IMR-90 (cell line): ENCODE measurements at regions not wholly inside any gene's neighbourhood (a gene's known extent, or its start where the extent isn't known, plus 50 kb on each side); places are given as distances from the start of the nearest gene placed in this dataset.

ENCODE experiments used
- ATAC-seq: fragments of 200-7000 bp; cut with Tn5 transposase; 2 replicates; pipeline ENCODE4 v1.9.1; 2020; ENCODE audit warnings: low read depth, mild to moderate bottlenecking, moderate library complexity
- BruUV-seq: library from RNA; stranded (reverse); fragments of 400-500 nt; replicated peaks from 2 replicates; lab custom pipeline; 2021; lab: Mats Ljungman, UMichigan
- CTCF ChIA-PET: fragments of 300-600 bp; formaldehyde crosslinking; extraction: SDS; loops from one replicate; lab custom pipeline; 2021; ENCODE audit warnings: antibody characterized with exemption; lab: Yijun Ruan, JAX
- POLR2A ChIA-PET: fragments of 300-600 bp; sonication (Branson Sonifier 250); formaldehyde crosslinking; loops from one replicate; lab custom pipeline; 2022; ENCODE audit warnings: antibody characterized with exemption; ENCODE audit not compliant: unreplicated experiment; lab: Charles Lee
- DNase-seq: peaks from one replicate; pipeline ENCODE4 v3.0.0; 2013
- H2AFZ ChIP-seq: replicated peaks from 2 replicates; pipeline ENCODE3; 2013; ENCODE audit warnings: low read length, mild to moderate bottlenecking; ENCODE audit not compliant: poor library complexity
- H2AK5ac ChIP-seq: 2 replicates; pipeline ENCODE4 v1.6.1; 2013; ENCODE audit warnings: low read depth, low read length, inconsistent platforms
- H2AK9ac ChIP-seq: replicated peaks from 2 replicates; pipeline ENCODE3; 2013; ENCODE audit warnings: mild to moderate bottlenecking, low read depth, low read length, moderate library complexity; ENCODE audit not compliant: poor library complexity
- H2BK120ac ChIP-seq: 2 replicates; pipeline ENCODE4 v1.6.1; 2013; ENCODE audit warnings: low read depth, low read length, inconsistent platforms
- H2BK15ac ChIP-seq: 3 replicates; pipeline ENCODE4 v1.6.1; 2013; ENCODE audit warnings: low read depth, low read length, inconsistent platforms
- H2BK20ac ChIP-seq: 2 replicates; pipeline ENCODE4 v1.6.1; 2013; ENCODE audit warnings: low read depth, mild to moderate bottlenecking, inconsistent platforms, low read length, moderate library complexity
- H2BK5ac ChIP-seq: 2 replicates; pipeline ENCODE4 v1.6.1; 2013; ENCODE audit warnings: mild to moderate bottlenecking, low read depth, low read length, inconsistent platforms; ENCODE audit not compliant: poor library complexity, severe bottlenecking
- H3K14ac ChIP-seq: replicated peaks from 2 replicates; pipeline ENCODE4 v1.6.1; 2013; ENCODE audit warnings: low read depth, low read length, inconsistent platforms
- H3K18ac ChIP-seq: 2 replicates; pipeline ENCODE4 v1.6.1; 2013; ENCODE audit warnings: low read depth, low read length, control low read depth
- H3K23ac ChIP-seq: 2 replicates; pipeline ENCODE4 v1.6.1; 2013; ENCODE audit warnings: low read depth, low read length, inconsistent platforms
- H3K27ac ChIP-seq: 2 replicates; pipeline ENCODE4 v1.5.1; 2013; ENCODE audit warnings: mild to moderate bottlenecking, control low read depth, low read length; ENCODE audit not compliant: insufficient read depth
- H3K27me3 ChIP-seq: 2 replicates; pipeline ENCODE4 v1.6.1; 2013; ENCODE audit warnings: low read length; ENCODE audit not compliant: control insufficient read depth, insufficient read depth
- H3K36me3 ChIP-seq: 2 replicates; pipeline ENCODE4 v1.6.1; 2013; ENCODE audit warnings: low read length, mixed read lengths; ENCODE audit not compliant: control insufficient read depth, insufficient read depth
- H3K4ac ChIP-seq: 2 replicates; pipeline ENCODE4 v1.6.1; 2013; ENCODE audit warnings: low read depth, low read length, inconsistent platforms
- H3K4me1 ChIP-seq: 2 replicates; pipeline ENCODE4 v1.6.1; 2013; ENCODE audit warnings: low read length, mixed read lengths; ENCODE audit not compliant: control insufficient read depth, insufficient read depth
- H3K4me2 ChIP-seq: 2 replicates; pipeline ENCODE4 v1.6.1; 2013; ENCODE audit warnings: low read depth, mild to moderate bottlenecking, control low read depth, low read length, moderate library complexity
- H3K4me3 ChIP-seq: 2 replicates; pipeline ENCODE4 v1.5.1; 2013; ENCODE audit warnings: low read depth, mild to moderate bottlenecking, control low read depth, low read length, moderate library complexity; ENCODE audit not compliant: insufficient read depth
- H3K56ac ChIP-seq: 2 replicates; pipeline ENCODE4 v1.6.1; 2013; ENCODE audit warnings: low read length, inconsistent platforms; ENCODE audit not compliant: insufficient read depth; ENCODE audit errors: extremely low read depth
- H3K79me1 ChIP-seq, 2 experiments: 2 replicates each; pipeline ENCODE4 v1.6.1; 2013; ENCODE audit warnings: low read length in 2 of 2, inconsistent platforms in 1 of 2, low read depth in 1 of 2
- H3K9ac ChIP-seq: 2 replicates; pipeline ENCODE4 v1.6.1; 2013; ENCODE audit warnings: low read depth, low read length, control low read depth
- H3K9me1 ChIP-seq: 2 replicates; pipeline ENCODE4 v1.6.1; 2013; ENCODE audit warnings: low read length, inconsistent platforms; ENCODE audit not compliant: insufficient read depth
- H3K9me3 ChIP-seq: 2 replicates; pipeline ENCODE4 v1.6.1; 2013; ENCODE audit warnings: low read length; ENCODE audit not compliant: control insufficient read depth, insufficient read depth
- H4K20me1 ChIP-seq: 2 replicates; pipeline ENCODE4 v1.6.1; 2013; ENCODE audit warnings: low read length, inconsistent platforms; ENCODE audit not compliant: insufficient read depth
- H4K5ac ChIP-seq: 2 replicates; pipeline ENCODE4 v1.6.1; 2013; ENCODE audit warnings: mild to moderate bottlenecking, low read depth, low read length, control low read depth
- H4K8ac ChIP-seq, 2 experiments: 2 replicates each; pipeline ENCODE4 v1.6.1; 2013; ENCODE audit warnings: low read depth in 2 of 2, low read length in 2 of 2, control low read depth in 1 of 2, inconsistent platforms in 1 of 2
- H4K91ac ChIP-seq: 2 replicates; pipeline ENCODE4 v1.6.1; 2013; ENCODE audit warnings: low read depth, low read length, inconsistent platforms; ENCODE audit not compliant: insufficient read depth
- BHLHE40 ChIP-seq: fragments of 150-350 bp; IDR thresholded peaks from 2 replicates; pipeline ENCODE4 v1.6.1; 2016; ENCODE audit warnings: mild to moderate bottlenecking, low read depth, low read length
- CEBPB ChIP-seq: IDR thresholded peaks from 2 replicates; pipeline ENCODE4 v1.6.1; 2012; ENCODE audit warnings: low read depth, low read length, improper control_type of control experiment
- CHD1 ChIP-seq: IDR thresholded peaks from 2 replicates; pipeline ENCODE4 v1.6.1; 2012; ENCODE audit warnings: low read depth, low read length, improper control_type of control experiment
- FOS ChIP-seq: fragments of 150-350 bp; IDR thresholded peaks from 2 replicates; pipeline ENCODE4 v1.6.1; 2016; ENCODE audit warnings: low read depth, low read length
- MAFK ChIP-seq: IDR thresholded peaks from 2 replicates; pipeline ENCODE4 v1.6.1; 2012; ENCODE audit warnings: low read depth, low read length, improper control_type of control experiment
- MAZ ChIP-seq: IDR thresholded peaks from 2 replicates; pipeline ENCODE4 v1.6.1; 2012; ENCODE audit warnings: low read depth, mild to moderate bottlenecking, low read length, improper control_type of control experiment, moderate library complexity, borderline replicate concordance
- MXI1 ChIP-seq: IDR thresholded peaks from 2 replicates; pipeline ENCODE4 v1.6.1; 2012; ENCODE audit warnings: low read depth, mild to moderate bottlenecking, low read length, moderate library complexity, borderline replicate concordance
- NFE2L2 ChIP-seq: fragments of 150-350 bp; IDR thresholded peaks from 2 replicates; pipeline ENCODE4 v1.6.1; 2016; ENCODE audit warnings: low read depth, mild to moderate bottlenecking, low read length
- POLR2A ChIP-seq: IDR thresholded peaks from 2 replicates; pipeline ENCODE4 v1.6.1; 2012; ENCODE audit warnings: mild to moderate bottlenecking, low read depth, low read length
- RAD21 ChIP-seq: IDR thresholded peaks from 2 replicates; pipeline ENCODE4 v1.6.1; 2012; ENCODE audit warnings: low read length, improper control_type of control experiment
- RCOR1 ChIP-seq: IDR thresholded peaks from 2 replicates; pipeline ENCODE4 v1.6.1; 2012; ENCODE audit warnings: mild to moderate bottlenecking, low read length, improper control_type of control experiment; ENCODE audit not compliant: insufficient replicate concordance
- RFX5 ChIP-seq: IDR thresholded peaks from 2 replicates; pipeline ENCODE4 v1.8.0; 2012; ENCODE audit warnings: low read depth, mild to moderate bottlenecking, low read length, moderate library complexity
- SMC3 ChIP-seq: fragments of 150-350 bp; IDR thresholded peaks from 2 replicates; pipeline ENCODE4 v1.6.1; 2016; ENCODE audit warnings: low read depth, mild to moderate bottlenecking, antibody characterized with exemption, low read length, moderate library complexity
- dilution Hi-C: fragments of 300-500 bp; cut with HindIII; formaldehyde crosslinking; loops from one replicate; pipeline ENCODE4 v1.14.3; 2018; ENCODE audit warnings: low sequenced_read_pairs; ENCODE audit not compliant: unreplicated experiment
- in situ Hi-C: fragments of 300-500 bp; cut with MboI; formaldehyde crosslinking; loops from 3 replicates; pipeline ENCODE4 v1.14.3; 2019; ENCODE audit warnings: low sequenced_read_pairs, inconsistent platforms, mixed read lengths
- intact Hi-C: fragments of 100-400 bp; cut with micrococcal nuclease; formaldehyde crosslinking; loops from 2 replicates; pipeline ENCODE4 v1.10.0; 2022
- TF ChIP-seq, protein P1 (sequence below): fragments of 150-350 bp; IDR thresholded peaks from 2 replicates; pipeline ENCODE4 v1.6.1; 2017; ENCODE audit warnings: mild to moderate bottlenecking, antibody characterized with exemption, low read length, low read depth
- TF ChIP-seq, protein P2 (sequence below): fragments of 150-350 bp; IDR thresholded peaks from 2 replicates; pipeline ENCODE4 v1.6.1; 2016; ENCODE audit warnings: low read depth, mild to moderate bottlenecking, low read length, moderate library complexity, borderline replicate concordance
- TF ChIP-seq, protein P3 (sequence below): conservative IDR thresholded peaks from 2 replicates; pipeline ENCODE4 v1.5.1; 2012; ENCODE audit warnings: mild to moderate bottlenecking, low read depth, low read length, improper control_type of control experiment

DNA sequence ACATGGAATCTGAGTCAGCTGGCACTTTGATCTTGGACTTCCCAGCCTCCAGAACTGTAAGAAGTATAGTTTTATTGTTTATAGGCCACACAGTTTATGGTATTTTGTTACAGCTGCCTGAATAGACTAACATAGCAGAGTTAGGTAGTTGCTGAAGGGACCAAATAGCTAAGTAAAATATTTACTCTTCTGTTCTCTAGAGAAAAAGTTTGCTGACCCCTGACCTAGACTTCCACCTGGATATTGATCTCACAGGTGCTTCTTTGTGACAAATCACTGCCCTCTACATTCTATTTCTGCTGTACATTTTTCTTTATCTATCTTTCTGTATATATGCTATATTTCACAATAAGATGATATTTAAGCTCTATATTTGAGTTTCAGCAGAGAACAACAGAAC lies 212.5 kb downstream of the CSNK2A3 start:
- no peak overlapping the region for H3K23ac ChIP-seq
- no peak overlapping the region for H2AFZ ChIP-seq
- dilution Hi-C loops (no loop called here), in situ Hi-C loops (no loop called here), intact Hi-C loops (loop anchor here (10.0 kb wide), 1 partner anchor 206 kb away; no protein-coding TSS in a partner anchor)
- H3K4me3 ChIP-seq: no peak overlapping the region
- H2BK15ac ChIP-seq: no peak overlapping the region
- POLR2A ChIA-PET: no interaction called here
- H2BK5ac ChIP-seq: no peak overlapping the region
- H4K91ac ChIP-seq: no peak overlapping the region
- H3K27me3 ChIP-seq: peaks cover 19% of the 10 kb centered on the region
- no peak overlapping the region for H3K27ac ChIP-seq
- H2BK120ac ChIP-seq: no peak overlapping the region
- no peak overlapping the region for H4K5ac ChIP-seq
- no peaks in the 10 kb centered on the region for H4K20me1 ChIP-seq
- H2AK9ac ChIP-seq: no peak overlapping the region
- no peak overlapping the region for H3K9ac ChIP-seq
- no peaks in the 10 kb centered on the region for H3K9me1 ChIP-seq
- H3K4me2 ChIP-seq: no peak overlapping the region
- no peak overlapping the region for H2AK5ac ChIP-seq
- H3K4me1 ChIP-seq: no peaks in the 10 kb centered on the region
- H3K79me1 ChIP-seq: no peaks in the 10 kb centered on the region
- no peak overlapping the region for H3K14ac ChIP-seq
- no peak overlapping the region for H3K4ac ChIP-seq
- CTCF ChIA-PET: interaction anchor here (0.6 to 0.8 kb wide), 2 partner anchors 16 to 39 kb away, joined by 3 to 4 read pairs; no protein-coding TSS in a partner anchor
- ATAC-seq (no peak), DNase-seq (no peak)
- no peaks in the 10 kb centered on the region for H3K9me3 ChIP-seq
- no peak overlapping the region for H4K8ac ChIP-seq
- no peaks in the 10 kb centered on the region for H3K36me3 ChIP-seq
- H3K56ac ChIP-seq: no peak overlapping the region
- TF ChIP-seq CEBPB: no peak
- TF ChIP-seq MAFK: no peak
- TF ChIP-seq FOS: no peak
- TF ChIP-seq BHLHE40: no peak
- TF ChIP-seq MXI1: no peak
- TF ChIP-seq NFE2L2: no peak
- TF ChIP-seq, protein P1, sequence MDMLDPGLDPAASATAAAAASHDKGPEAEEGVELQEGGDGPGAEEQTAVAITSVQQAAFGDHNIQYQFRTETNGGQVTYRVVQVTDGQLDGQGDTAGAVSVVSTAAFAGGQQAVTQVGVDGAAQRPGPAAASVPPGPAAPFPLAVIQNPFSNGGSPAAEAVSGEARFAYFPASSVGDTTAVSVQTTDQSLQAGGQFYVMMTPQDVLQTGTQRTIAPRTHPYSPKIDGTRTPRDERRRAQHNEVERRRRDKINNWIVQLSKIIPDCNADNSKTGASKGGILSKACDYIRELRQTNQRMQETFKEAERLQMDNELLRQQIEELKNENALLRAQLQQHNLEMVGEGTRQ: no peak
- TF ChIP-seq CHD1: no peak
- TF ChIP-seq RFX5: no peak
- TF ChIP-seq POLR2A: no peak
- no peak for TF ChIP-seq RCOR1
- no peak for TF ChIP-seq RAD21
- TF ChIP-seq, protein P2, sequence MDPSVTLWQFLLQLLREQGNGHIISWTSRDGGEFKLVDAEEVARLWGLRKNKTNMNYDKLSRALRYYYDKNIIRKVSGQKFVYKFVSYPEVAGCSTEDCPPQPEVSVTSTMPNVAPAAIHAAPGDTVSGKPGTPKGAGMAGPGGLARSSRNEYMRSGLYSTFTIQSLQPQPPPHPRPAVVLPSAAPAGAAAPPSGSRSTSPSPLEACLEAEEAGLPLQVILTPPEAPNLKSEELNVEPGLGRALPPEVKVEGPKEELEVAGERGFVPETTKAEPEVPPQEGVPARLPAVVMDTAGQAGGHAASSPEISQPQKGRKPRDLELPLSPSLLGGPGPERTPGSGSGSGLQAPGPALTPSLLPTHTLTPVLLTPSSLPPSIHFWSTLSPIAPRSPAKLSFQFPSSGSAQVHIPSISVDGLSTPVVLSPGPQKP: no peak
- no peak for TF ChIP-seq SMC3
- TF ChIP-seq, protein P3, sequence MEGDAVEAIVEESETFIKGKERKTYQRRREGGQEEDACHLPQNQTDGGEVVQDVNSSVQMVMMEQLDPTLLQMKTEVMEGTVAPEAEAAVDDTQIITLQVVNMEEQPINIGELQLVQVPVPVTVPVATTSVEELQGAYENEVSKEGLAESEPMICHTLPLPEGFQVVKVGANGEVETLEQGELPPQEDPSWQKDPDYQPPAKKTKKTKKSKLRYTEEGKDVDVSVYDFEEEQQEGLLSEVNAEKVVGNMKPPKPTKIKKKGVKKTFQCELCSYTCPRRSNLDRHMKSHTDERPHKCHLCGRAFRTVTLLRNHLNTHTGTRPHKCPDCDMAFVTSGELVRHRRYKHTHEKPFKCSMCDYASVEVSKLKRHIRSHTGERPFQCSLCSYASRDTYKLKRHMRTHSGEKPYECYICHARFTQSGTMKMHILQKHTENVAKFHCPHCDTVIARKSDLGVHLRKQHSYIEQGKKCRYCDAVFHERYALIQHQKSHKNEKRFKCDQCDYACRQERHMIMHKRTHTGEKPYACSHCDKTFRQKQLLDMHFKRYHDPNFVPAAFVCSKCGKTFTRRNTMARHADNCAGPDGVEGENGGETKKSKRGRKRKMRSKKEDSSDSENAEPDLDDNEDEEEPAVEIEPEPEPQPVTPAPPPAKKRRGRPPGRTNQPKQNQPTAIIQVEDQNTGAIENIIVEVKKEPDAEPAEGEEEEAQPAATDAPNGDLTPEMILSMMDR: no peak
- TF ChIP-seq MAZ: no peak
- no peak overlapping the region for H2BK20ac ChIP-seq
- no peak overlapping the region for H3K18ac ChIP-seq
- BruUV-seq: no TSS peak
